GM23338 (cell line): ENCODE measurements at regions not wholly inside any gene's neighbourhood (a gene's known extent, or its start where the extent isn't known, plus 50 kb on each side); places are given as distances from the start of the nearest gene placed in this dataset.

Experiments
- ATAC-seq: fragments of 200-7000 bp; cut with Tn5 transposase; 3 replicates; pipeline ENCODE4 v1.9.1; 2020
- DNase-seq: peaks from one replicate; pipeline ENCODE4 v3.0.0-alpha.2; 2015; ENCODE audit warnings: low spot score
- H2AFZ ChIP-seq: fragments of 200-600 bp; sonication (generic); 2 replicates; pipeline ENCODE4 v1.8.0; 2016; ENCODE audit warnings: antibody characterized with exemption, mild to moderate bottlenecking, moderate library complexity
- H3F3A ChIP-seq: fragments of 200-600 bp; sonication (generic); replicated peaks from 2 replicates; pipeline ENCODE4 v1.8.0; 2017; ENCODE audit warnings: antibody characterized with exemption, mixed run types, low read depth
- H3K27ac ChIP-seq: fragments of 200-600 bp; sonication (generic); 2 replicates; pipeline ENCODE4 v1.6.1; 2016; ENCODE audit warnings: low read depth
- H3K27me3 ChIP-seq: fragments of 200-600 bp; sonication (generic); 2 replicates; pipeline ENCODE4 v1.8.0; 2016; ENCODE audit warnings: mild to moderate bottlenecking, mixed run types, moderate library complexity; ENCODE audit not compliant: insufficient read depth
- H3K36me3 ChIP-seq: fragments of 200-600 bp; sonication (generic); 2 replicates; pipeline ENCODE4 v1.8.0; 2016; ENCODE audit warnings: mild to moderate bottlenecking; ENCODE audit not compliant: insufficient read depth
- H3K4me1 ChIP-seq: fragments of 200-600 bp; sonication (generic); 2 replicates; pipeline ENCODE4 v1.8.0; 2016; ENCODE audit warnings: mild to moderate bottlenecking, moderate library complexity; ENCODE audit not compliant: insufficient read depth
- H3K4me2 ChIP-seq: fragments of 200-600 bp; sonication (generic); 2 replicates; pipeline ENCODE4 v1.7.1; 2017; ENCODE audit warnings: mixed run types
- H3K4me3 ChIP-seq: fragments of 200-600 bp; sonication (generic); 2 replicates; pipeline ENCODE4 v1.6.1; 2016; ENCODE audit warnings: mixed run types
- H3K79me2 ChIP-seq: fragments of 200-600 bp; sonication (generic); replicated peaks from 2 replicates; pipeline ENCODE4 v1.8.0; 2017; ENCODE audit warnings: mild to moderate bottlenecking; ENCODE audit not compliant: insufficient read depth
- H3K9me2 ChIP-seq: fragments of 200-600 bp; sonication (generic); 2 replicates; pipeline ENCODE4 v1.8.0; 2017; ENCODE audit not compliant: insufficient read depth
- H4K20me1 ChIP-seq: fragments of 200-600 bp; sonication (generic); replicated peaks from 2 replicates; pipeline ENCODE4 v1.8.0; 2017; ENCODE audit warnings: mild to moderate bottlenecking; ENCODE audit not compliant: insufficient read depth
- H3K27ac Mint-ChIP-seq: 2 replicates; pipeline ENCODE4 v1.8.0; 2020; ENCODE audit warnings: inconsistent platforms, mild to moderate bottlenecking, moderate library complexity, mixed read lengths
- H3K27me3 Mint-ChIP-seq: 3 replicates; pipeline ENCODE4 v1.8.0; 2022; ENCODE audit warnings: low read depth, mild to moderate bottlenecking, moderate library complexity, mixed read lengths, inconsistent platforms; ENCODE audit not compliant: insufficient read depth, poor library complexity
- H3K36me3 Mint-ChIP-seq: 3 replicates; pipeline ENCODE4 v1.8.0; 2021; ENCODE audit warnings: low read depth, mild to moderate bottlenecking, inconsistent platforms, moderate library complexity, mixed read lengths
- H3K4me1 Mint-ChIP-seq: 3 replicates; pipeline ENCODE4 v1.8.0; 2020; ENCODE audit warnings: mild to moderate bottlenecking, inconsistent platforms, mixed read lengths
- H3K4me3 Mint-ChIP-seq: 3 replicates; pipeline ENCODE4 v1.8.0; 2021; ENCODE audit warnings: moderate library complexity, mild to moderate bottlenecking, inconsistent platforms, mixed read lengths
- H3K9me3 Mint-ChIP-seq: 3 replicates; pipeline ENCODE4 v1.8.0; 2020; ENCODE audit warnings: moderate library complexity, mild to moderate bottlenecking, inconsistent platforms, mixed read lengths
- CREB1 ChIP-seq: fragments of 250-450 bp; sonication (Bioruptor Pico); IDR thresholded peaks from 2 replicates; pipeline ENCODE4 v1.5.0; 2020; ENCODE audit warnings: low read depth, mild to moderate bottlenecking, moderate library complexity
- CTCF ChIP-seq, 2 experiments: fragments of 200-600 bp in 1 of 2; sonication (generic) in 1 of 2; conservative IDR thresholded peaks; 2 replicates each; pipeline versions ENCODE4 v1.5.1 to v1.6.1; 2016 to 2017; ENCODE audit warnings: antibody characterized with exemption in 2 of 2, low read depth in 2 of 2, mild to moderate bottlenecking in 2 of 2, moderate library complexity in 1 of 2
- ETS1 ChIP-seq: IDR thresholded peaks from 2 replicates; pipeline ENCODE4 v1.6.1; 2016; ENCODE audit warnings: antibody characterized with exemption
- EZH2 ChIP-seq: fragments of 200-600 bp; sonication (generic); IDR thresholded peaks from one replicate; pipeline ENCODE4 v1.8.0; 2017; ENCODE audit warnings: antibody characterized with exemption, mild to moderate bottlenecking, low read depth; ENCODE audit not compliant: unreplicated experiment
- EZH2phosphoT487 ChIP-seq: fragments of 200-600 bp; sonication (generic); IDR thresholded peaks from one replicate; pipeline ENCODE4 v1.8.1; 2018; ENCODE audit warnings: antibody characterized with exemption; ENCODE audit not compliant: unreplicated experiment
- JUNB ChIP-seq: IDR thresholded peaks from one replicate; pipeline ENCODE4 v1.6.1; 2016; ENCODE audit warnings: antibody characterized with exemption; ENCODE audit not compliant: unreplicated experiment
- NANOG ChIP-seq: IDR thresholded peaks from 2 replicates; pipeline ENCODE4 v1.6.1; 2016; ENCODE audit warnings: antibody characterized with exemption, borderline replicate concordance
- POLR2AphosphoS5 ChIP-seq: IDR thresholded peaks from 2 replicates; pipeline ENCODE4 v1.6.1; 2016; ENCODE audit warnings: antibody characterized with exemption, low read depth
- STAT1 ChIP-seq: IDR thresholded peaks from one replicate; pipeline ENCODE4 v1.6.1; 2016; ENCODE audit warnings: antibody characterized with exemption; ENCODE audit not compliant: unreplicated experiment
- ZNF114 ChIP-seq: fragments of 250-450 bp; sonication (Bioruptor Pico); IDR thresholded peaks from 2 replicates; pipeline ENCODE4 v1.5.0; 2020; ENCODE audit warnings: mild to moderate bottlenecking, moderate library complexity
- ZNF331 ChIP-seq: fragments of 250-450 bp; sonication (Bioruptor Pico); IDR thresholded peaks from 2 replicates; pipeline ENCODE4 v1.5.0; 2020; ENCODE audit warnings: low read depth, mild to moderate bottlenecking, moderate library complexity
- TF ChIP-seq, protein P1 (sequence below): fragments of 250-450 bp; sonication (Bioruptor Pico); IDR thresholded peaks from 2 replicates; pipeline ENCODE4 v1.5.0; 2020; ENCODE audit warnings: mild to moderate bottlenecking, moderate library complexity
- TF ChIP-seq, protein P2 (sequence below): IDR thresholded peaks from one replicate; pipeline ENCODE4 v1.6.1; 2018; ENCODE audit warnings: antibody characterized with exemption; ENCODE audit not compliant: unreplicated experiment

- no peaks in the 10 kb centered on the region for H3K36me3 ChIP-seq
- Mint-ChIP-seq H3K36me3 (no peaks in the 10 kb centered on the region; the same call in 2 of the 3 replicates), H3K27ac (no peak overlapping the region), H3K4me1 (peaks cover 29% of the 10 kb centered on the region), H3K9me3 (peaks cover 2% of the 10 kb centered on the region; the same call in 1 of the 3 replicates), H3K27me3 (no peaks in the 10 kb centered on the region), H3K4me3 (no peak overlapping the region)
- no peaks in the 10 kb centered on the region for H4K20me1 ChIP-seq
- H3K27ac ChIP-seq, result no peak overlapping the region
- no peaks in the 10 kb centered on the region for H3K27me3 ChIP-seq
- H3K4me2 ChIP-seq, result no peak overlapping the region
- peaks cover 12% of the 10 kb centered on the region for H3K4me1 ChIP-seq
- H3K4me3 ChIP-seq, result no peak overlapping the region
- no peak for ATAC-seq
- no peak for TF ChIP-seq NANOG
- no peak for TF ChIP-seq EZH2phosphoT487
- TF ChIP-seq ETS1, result no peak
- TF ChIP-seq ZNF331 (CRISPR knock-in tag), result no peak
- TF ChIP-seq CREB1 (CRISPR knock-in tag), result no peak
- no peak for TF ChIP-seq JUNB
- TF ChIP-seq, protein P1, sequence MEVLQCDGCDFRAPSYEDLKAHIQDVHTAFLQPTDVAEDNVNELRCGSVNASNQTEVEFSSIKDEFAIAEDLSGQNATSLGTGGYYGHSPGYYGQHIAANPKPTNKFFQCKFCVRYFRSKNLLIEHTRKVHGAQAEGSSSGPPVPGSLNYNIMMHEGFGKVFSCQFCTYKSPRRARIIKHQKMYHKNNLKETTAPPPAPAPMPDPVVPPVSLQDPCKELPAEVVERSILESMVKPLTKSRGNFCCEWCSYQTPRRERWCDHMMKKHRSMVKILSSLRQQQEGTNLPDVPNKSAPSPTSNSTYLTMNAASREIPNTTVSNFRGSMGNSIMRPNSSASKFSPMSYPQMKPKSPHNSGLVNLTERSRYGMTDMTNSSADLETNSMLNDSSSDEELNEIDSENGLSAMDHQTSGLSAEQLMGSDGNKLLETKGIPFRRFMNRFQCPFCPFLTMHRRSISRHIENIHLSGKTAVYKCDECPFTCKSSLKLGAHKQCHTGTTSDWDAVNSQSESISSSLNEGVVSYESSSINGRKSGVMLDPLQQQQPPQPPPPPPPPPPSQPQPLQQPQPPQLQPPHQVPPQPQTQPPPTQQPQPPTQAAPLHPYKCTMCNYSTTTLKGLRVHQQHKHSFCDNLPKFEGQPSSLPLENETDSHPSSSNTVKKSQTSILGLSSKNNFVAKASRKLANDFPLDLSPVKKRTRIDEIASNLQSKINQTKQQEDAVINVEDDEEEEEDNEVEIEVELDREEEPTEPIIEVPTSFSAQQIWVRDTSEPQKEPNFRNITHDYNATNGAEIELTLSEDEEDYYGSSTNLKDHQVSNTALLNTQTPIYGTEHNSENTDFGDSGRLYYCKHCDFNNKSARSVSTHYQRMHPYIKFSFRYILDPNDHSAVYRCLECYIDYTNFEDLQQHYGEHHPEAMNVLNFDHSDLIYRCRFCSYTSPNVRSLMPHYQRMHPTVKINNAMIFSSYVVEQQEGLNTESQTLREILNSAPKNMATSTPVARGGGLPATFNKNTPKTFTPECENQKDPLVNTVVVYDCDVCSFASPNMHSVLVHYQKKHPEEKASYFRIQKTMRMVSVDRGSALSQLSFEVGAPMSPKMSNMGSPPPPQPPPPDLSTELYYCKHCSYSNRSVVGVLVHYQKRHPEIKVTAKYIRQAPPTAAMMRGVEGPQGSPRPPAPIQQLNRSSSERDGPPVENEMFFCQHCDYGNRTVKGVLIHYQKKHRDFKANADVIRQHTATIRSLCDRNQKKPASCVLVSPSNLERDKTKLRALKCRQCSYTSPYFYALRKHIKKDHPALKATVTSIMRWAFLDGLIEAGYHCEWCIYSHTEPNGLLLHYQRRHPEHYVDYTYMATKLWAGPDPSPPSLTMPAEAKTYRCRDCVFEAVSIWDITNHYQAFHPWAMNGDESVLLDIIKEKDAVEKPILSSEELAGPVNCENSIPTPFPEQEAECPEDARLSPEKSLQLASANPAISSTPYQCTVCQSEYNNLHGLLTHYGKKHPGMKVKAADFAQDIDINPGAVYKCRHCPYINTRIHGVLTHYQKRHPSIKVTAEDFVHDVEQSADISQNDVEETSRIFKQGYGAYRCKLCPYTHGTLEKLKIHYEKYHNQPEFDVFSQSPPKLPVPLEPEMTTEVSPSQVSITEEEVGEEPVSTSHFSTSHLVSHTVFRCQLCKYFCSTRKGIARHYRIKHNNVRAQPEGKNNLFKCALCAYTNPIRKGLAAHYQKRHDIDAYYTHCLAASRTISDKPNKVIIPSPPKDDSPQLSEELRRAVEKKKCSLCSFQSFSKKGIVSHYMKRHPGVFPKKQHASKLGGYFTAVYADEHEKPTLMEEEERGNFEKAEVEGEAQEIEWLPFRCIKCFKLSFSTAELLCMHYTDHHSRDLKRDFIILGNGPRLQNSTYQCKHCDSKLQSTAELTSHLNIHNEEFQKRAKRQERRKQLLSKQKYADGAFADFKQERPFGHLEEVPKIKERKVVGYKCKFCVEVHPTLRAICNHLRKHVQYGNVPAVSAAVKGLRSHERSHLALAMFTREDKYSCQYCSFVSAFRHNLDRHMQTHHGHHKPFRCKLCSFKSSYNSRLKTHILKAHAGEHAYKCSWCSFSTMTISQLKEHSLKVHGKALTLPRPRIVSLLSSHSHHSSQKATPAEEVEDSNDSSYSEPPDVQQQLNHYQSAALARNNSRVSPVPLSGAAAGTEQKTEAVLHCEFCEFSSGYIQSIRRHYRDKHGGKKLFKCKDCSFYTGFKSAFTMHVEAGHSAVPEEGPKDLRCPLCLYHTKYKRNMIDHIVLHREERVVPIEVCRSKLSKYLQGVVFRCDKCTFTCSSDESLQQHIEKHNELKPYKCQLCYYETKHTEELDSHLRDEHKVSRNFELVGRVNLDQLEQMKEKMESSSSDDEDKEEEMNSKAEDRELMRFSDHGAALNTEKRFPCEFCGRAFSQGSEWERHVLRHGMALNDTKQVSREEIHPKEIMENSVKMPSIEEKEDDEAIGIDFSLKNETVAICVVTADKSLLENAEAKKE (CRISPR knock-in tag), result no peak
- TF ChIP-seq ZNF114 (CRISPR knock-in tag), result no peak
- TF ChIP-seq, protein P2, sequence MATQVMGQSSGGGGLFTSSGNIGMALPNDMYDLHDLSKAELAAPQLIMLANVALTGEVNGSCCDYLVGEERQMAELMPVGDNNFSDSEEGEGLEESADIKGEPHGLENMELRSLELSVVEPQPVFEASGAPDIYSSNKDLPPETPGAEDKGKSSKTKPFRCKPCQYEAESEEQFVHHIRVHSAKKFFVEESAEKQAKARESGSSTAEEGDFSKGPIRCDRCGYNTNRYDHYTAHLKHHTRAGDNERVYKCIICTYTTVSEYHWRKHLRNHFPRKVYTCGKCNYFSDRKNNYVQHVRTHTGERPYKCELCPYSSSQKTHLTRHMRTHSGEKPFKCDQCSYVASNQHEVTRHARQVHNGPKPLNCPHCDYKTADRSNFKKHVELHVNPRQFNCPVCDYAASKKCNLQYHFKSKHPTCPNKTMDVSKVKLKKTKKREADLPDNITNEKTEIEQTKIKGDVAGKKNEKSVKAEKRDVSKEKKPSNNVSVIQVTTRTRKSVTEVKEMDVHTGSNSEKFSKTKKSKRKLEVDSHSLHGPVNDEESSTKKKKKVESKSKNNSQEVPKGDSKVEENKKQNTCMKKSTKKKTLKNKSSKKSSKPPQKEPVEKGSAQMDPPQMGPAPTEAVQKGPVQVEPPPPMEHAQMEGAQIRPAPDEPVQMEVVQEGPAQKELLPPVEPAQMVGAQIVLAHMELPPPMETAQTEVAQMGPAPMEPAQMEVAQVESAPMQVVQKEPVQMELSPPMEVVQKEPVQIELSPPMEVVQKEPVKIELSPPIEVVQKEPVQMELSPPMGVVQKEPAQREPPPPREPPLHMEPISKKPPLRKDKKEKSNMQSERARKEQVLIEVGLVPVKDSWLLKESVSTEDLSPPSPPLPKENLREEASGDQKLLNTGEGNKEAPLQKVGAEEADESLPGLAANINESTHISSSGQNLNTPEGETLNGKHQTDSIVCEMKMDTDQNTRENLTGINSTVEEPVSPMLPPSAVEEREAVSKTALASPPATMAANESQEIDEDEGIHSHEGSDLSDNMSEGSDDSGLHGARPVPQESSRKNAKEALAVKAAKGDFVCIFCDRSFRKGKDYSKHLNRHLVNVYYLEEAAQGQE, result no peak
- TF ChIP-seq POLR2AphosphoS5, result no peak
- TF ChIP-seq CTCF (conservative IDR thresholded peaks at IDR 0.05; ENCODE audit: low read depth in 2 of 2), result no peak
- no peak for TF ChIP-seq STAT1
- no peak for TF ChIP-seq EZH2
- no peaks in the 10 kb centered on the region for H3F3A ChIP-seq
- no peak for DNase-seq
- 0 out of 2 replicates have a peak, but pooled peaks cover 3% of the 10 kb centered on the region for H3K9me2 ChIP-seq
- no peak overlapping the region for H2AFZ ChIP-seq
- no peaks in the 10 kb centered on the region for H3K79me2 ChIP-seq
These were observed 103.1 kb upstream of the PRLR start for GRCh38 chr5:35333366-35333765.
